ENCODE measurements at regions not wholly inside any gene's neighbourhood (a gene's known extent, or its start where the extent isn't known, plus 50 kb on each side); places are given as distances from the start of the nearest gene placed in this dataset.
"Not testable (repeated sequence)": the region's sequence is repeated elsewhere in the genome, so short reads cannot be mapped to it uniquely, and the experiment has no call there.

GRCh38 chr6:43998592-43999243, 128.5 kb downstream of the MRPL14 start:
- not testable (repeated sequence) for DNase-seq (ENCODE audit: low read depth)

DNA sequence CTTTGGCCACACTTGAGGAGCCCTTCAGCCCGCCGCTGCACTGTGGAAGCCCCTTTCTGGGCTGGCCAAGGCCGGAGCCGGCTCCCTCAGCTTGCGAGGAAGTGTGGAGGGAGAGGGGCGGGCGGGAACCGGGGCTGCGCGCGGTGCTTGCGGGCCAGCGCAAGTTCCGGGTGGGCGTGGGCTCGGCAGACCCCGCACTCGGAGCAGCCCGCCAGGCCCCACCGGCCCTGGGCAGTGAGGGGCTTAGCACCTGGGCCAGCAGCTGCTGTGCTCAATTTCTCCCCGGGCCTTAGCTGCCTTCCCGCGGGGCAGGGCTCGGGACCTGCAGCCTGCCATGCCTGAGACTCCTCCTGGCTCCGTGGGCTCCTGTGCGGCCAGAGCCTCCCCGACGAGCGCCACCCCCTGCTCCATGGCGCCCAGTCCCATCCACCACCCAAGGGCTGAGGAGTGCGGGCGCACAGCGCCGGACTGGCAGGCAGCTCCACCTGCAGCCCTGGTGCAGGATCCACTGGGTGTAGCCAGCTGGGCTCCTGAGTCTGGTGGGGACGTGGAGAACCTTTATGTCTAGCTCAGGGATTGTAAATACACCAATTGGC, 129.2 kb downstream of the MRPL14 start:
- not testable (repeated sequence) for DNase-seq (ENCODE audit: low read depth)

- no peak for DNase-seq (ENCODE audit: low read depth)
These were observed 129.9 kb downstream of the MRPL14 start for GRCh38 chr6:43997345-43997677.

DNA sequence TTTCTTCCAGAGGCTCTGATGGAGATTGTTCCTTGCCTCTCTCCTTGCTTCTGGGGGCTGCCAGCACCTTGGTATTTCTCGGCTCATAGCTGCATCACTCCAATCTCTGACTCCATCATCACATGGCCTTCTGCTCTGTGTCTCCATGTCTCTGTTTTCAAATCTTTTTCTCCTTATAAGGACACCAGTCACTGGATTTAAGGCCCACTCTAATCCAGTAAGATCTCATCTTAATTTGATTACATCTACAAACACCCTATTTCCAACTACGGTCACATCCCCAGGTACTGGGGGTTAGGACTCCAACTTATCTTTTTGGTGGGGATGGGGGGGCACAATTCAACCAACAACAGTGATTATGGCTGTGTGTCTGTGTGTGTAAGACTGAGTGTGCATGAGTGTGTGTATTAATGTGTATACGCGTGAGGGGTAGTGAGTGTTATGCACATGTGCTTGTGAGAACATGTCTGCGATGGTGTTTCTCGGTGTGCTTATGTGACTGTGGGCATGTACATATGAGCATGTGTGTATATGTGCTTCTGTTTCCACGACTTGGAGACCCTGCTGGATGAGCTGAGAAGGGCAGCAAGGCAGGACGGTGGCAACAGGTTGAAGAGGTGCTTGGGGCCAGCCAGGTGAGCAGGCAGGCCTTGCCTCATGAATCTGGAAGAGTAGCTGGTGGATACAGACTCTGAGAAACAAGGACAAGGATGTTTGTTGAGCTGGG, 130.5 kb downstream of the MRPL14 start:
- no peak for DNase-seq (ENCODE audit: low read depth)

DNA sequence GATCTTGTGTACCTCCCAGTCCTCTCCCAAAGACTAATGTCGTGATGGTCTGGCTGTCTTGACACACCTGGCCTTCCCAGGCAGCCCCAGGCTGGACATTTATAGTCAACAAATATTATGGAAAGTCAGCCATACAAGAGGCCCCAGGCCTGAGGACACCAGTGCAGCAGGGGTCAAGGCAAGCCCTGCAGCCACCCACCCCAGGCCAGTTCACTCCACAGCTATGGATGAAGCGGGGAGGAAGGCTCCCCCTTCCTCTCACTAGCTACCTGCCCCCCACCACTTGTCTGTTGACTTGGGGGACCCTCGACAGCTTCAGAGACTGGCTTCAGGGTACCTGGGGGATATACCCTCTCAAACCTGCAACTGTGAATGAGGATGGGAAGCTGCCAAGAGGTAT, 132.1 kb downstream of the MRPL14 start:
- DNase-seq (ENCODE audit: low read depth) = no peak

DNA sequence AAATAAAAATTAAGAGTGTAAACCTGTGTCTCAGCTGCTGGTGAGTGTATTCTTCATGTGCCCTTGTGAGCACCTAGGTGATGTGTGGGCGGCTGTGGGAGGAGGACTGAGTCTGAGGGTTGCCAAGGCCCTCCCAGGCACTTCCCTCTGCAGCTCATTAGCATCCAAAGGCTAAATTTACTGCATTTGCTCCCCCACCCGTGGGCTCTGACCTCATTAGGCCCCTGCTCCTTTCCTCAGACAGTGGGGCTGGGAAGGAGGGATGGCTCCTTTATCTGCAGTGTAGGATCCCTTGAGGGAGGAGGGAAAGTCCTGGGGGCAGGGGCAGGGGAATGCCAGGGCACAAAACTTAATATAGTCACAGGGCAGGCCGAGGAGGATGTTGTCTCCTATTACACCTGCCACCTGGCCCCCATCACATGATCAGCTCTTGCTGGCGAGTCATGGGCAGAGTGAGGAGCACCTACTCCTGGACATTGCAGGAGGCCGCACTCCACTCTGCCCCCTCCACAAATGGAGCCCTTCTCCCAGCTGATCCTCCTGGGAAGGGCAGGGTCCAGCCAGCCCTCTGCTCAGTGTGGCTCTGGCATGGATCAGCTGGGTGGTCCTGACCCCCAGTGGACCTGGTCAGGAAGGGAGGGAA, 133.2 kb downstream of the MRPL14 start:
- DNase-seq (ENCODE audit: low read depth) = no peak

GRCh38 chr6:43992783-43993644, 134.2 kb downstream of the MRPL14 start:
- DNase-seq (ENCODE audit: low read depth) = no peak

- no peak for DNase-seq (ENCODE audit: low read depth)
These were observed 135.1 kb downstream of the MRPL14 start for GRCh38 chr6:43992126-43992663.

- peak; percentile 30 for DNase-seq (ENCODE audit: low read depth)
These were observed 136.3 kb downstream of the MRPL14 start for GRCh38 chr6:43990627-43991619.

DNA sequence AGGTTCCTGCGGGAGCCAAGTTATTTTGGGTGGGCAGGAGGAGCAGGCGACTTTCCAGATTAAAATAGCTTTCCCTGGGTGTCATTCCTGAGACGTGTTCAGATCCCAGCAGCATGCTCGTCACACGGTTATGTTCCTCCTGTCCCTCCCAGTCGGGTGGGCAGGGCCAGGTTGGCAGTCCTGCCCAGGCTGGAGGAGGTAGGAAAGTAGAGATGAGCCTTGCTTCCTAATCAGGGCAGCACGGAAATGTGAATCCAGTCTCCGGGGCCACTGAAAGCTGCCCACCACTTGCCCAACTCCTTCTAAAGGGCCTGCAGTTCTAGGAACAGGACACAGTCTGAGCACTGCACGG, 137.0 kb downstream of the MRPL14 start:
- DNase-seq (ENCODE audit: low read depth) = no peak

GRCh38 chr6:43989581-43990146, 137.6 kb downstream of the MRPL14 start:
- DNase-seq (ENCODE audit: low read depth) = no peak

DNA sequence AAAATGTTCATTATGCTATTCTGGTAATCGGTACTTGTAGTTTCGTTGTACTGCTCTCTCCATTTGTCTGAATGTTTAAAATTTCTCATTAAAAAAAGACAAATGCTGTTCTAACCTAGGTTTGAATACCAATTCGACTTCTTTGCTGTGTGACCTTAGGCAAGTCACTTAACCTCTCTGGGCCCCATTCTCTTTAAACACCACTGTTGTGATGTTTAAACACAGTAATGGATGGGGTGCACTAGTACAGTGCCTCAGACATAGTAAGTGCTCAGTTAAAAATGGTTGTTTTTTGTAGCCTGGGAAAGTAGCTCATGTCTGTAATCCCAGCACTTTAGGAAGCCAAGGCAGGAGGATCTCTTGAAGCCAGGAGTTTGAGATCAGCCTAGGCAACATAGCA, 138.5 kb downstream of the MRPL14 start:
- no peak for DNase-seq (ENCODE audit: low read depth)

- no peak for DNase-seq (ENCODE audit: low read depth)
These were observed 139.3 kb downstream of the MRPL14 start for GRCh38 chr6:43987838-43988439.

GRCh38 chr6:43986177-43986825, 141.0 kb downstream of the MRPL14 start:
- DNase-seq (ENCODE audit: low read depth) = no peak

- no peak for DNase-seq (ENCODE audit: low read depth)
These were observed 141.9 kb downstream of the MRPL14 start for GRCh38 chr6:43985329-43985728.

GRCh38 chr6:43984442-43985321, 142.6 kb downstream of the MRPL14 start:
- DNase-seq (ENCODE audit: low read depth) = no peak

DNA sequence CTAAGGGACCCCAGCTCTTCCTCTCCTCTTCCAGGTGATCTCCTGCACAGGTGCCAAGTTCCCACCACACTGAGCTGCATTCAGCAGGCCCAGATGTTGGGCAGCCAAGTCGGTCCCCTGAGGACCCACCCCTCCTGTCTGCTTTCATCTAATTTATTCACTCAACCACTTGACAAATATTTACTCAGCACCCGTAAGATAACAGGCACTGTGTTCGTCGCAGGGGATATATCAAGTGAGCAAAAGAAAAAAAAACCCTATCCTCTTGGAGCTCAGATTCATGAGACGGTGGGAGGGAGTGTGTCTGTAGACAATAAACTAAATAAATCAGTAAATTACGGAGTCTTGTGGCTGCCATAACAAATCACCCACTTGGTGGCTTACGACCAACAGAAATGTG, 143.6 kb downstream of the MRPL14 start:
- DNase-seq (ENCODE audit: low read depth) = no peak

GRCh38 chr6:43983191-43983590, 144.1 kb downstream of the MRPL14 start:
- no peak for DNase-seq (ENCODE audit: low read depth)
